HG03460 (cell line): ENCODE measurements at regions not wholly inside any gene's neighbourhood (a gene's known extent, or its start where the extent isn't known, plus 50 kb on each side); places are given as distances from the start of the nearest gene placed in this dataset.

Source experiments
- ATAC-seq: cut with Tn5 transposase; IDR thresholded peaks from one replicate; pipeline ENCODE4 v1.9.1; 2021; ENCODE audit not compliant: unreplicated experiment

DNA sequence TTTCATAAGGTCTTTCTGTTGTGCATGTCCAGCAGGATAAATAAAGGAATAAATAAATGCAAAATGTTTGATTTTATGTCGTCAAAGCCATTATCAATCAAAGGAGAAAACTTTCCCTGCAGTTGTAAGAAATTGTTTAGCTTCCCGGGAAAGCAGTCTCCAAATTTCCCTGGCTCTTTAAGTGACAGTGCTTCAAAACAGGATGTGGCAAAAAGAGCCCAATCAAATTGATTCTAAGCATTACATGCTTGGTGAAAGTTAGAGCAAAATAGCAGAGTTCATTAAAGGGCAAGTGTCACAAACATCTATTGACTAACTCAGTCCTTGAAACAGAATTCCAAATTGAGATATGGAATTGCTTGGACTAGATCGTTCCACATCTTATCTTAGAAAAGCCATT lies 704.1 kb downstream of the PRELID2 start:
- ATAC-seq = no peak

DNA sequence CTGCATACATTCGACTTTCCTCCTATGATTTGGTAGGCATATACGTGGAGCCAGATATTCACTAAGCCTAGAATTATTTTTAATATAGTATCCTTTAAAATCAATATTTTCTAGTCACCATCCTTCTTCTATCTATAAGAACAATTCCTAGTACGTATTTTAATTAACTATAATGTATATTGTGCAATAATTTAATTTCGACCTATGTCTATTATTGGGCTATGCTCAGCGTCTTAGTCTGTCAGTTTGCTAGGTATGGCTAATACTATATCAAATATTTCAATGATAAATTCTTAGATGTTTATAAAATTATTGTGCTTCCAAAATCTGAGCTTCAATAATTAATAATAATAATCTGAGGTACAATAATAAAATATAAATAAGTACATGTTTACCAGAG lies 705.3 kb downstream of the PRELID2 start:
- ATAC-seq = no peak

- no peak for ATAC-seq
Measured at GRCh38 chr5:145124806-145125205, 710.3 kb downstream of the PRELID2 start.

- no peak for ATAC-seq
Measured at GRCh38 chr5:145118611-145119010, 716.5 kb downstream of the PRELID2 start.

DNA sequence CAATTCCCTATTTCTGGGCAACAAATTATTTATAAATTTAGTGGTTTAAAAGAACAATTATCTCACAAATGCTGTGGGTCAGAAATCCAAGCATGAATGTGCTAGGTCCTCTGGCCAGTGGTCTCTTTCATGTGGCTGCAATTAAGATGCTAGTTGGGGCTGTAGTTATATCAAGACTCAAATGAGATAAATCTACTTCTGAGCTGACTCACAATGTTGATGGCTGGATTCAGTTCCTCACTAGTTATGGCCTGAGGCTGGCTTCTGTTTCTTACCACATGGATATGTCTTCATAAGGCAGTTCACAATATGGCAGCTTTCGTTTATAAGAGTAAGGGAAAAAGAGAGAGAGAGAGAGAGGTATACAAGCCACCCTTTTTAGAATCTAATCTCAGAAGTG lies 717.0 kb downstream of the PRELID2 start:
- no peak for ATAC-seq

DNA sequence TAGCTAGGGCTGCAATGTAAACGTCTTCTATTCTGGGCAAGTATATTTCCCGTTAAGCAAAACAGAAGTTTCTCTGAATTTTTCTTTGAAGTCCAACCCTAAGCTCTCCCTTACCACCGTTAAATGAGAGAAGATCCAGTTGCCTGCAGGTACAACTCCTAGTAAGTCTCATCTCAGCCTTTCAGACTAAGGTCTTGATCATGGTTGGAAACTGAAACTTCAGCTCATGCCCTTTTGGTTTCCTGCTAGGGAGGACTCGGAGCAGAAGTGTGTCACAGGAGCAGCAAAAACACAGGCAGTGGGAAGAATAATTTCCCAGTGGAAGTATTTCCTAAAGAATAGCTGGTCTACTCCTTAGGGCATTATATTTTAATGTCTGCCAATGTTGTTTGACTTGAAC lies 717.9 kb downstream of the PRELID2 start:
- ATAC-seq = no peak

- no peak for ATAC-seq
Measured at GRCh38 chr5:145111420-145111819, 723.7 kb downstream of the PRELID2 start.

GRCh38 chr5:145110834-145111233 lies 724.3 kb downstream of the PRELID2 start:
- ATAC-seq = no peak

DNA sequence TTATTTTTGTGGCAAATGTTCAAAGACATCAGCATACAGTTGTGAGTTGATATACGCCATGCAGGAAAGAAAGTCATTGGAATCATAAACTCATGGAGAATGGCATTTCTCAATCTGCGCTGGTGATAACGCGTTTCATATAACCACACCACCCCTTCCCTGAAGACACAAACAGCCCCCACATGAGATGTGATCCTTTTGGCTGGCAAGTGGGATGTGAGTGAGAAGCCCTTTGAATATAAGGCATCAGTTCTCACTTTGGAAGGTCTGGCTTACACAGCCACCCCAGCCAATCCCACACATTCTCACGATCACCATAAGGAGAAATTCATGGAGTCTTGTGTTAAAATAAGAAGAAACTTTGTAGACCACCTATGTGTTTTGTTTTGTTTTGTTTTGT lies 725.0 kb downstream of the PRELID2 start:
- ATAC-seq = no peak

- no peak for ATAC-seq
Measured at GRCh38 chr5:145105384-145105783, 729.8 kb downstream of the PRELID2 start.

- ATAC-seq = no peak
Measured at GRCh38 chr5:145104106-145104505, 731.0 kb downstream of the PRELID2 start.

GRCh38 chr5:145101246-145101645 lies 733.9 kb downstream of the PRELID2 start:
- ATAC-seq = no peak

GRCh38 chr5:145090115-145090514 lies 745.0 kb downstream of the PRELID2 start:
- no peak for ATAC-seq

DNA sequence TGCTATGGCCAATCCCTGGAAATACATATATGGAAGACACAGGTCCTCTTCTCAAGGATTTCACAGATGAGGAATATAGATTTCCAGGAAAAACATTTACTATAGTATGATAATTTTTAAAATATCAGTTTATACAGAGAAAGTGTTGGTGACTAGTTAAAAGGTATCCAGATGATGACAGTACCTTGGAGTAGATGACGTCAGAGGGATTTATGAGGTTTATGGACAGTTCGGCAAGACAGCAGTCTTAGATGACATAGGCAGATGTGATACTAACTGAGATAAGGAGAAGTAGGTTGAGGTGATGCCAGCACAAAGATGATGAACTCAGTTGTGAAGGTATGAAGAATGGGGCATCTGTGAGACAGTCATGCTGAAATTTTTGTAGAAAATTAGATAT lies 750.3 kb downstream of the PRELID2 start:
- ATAC-seq = no peak

DNA sequence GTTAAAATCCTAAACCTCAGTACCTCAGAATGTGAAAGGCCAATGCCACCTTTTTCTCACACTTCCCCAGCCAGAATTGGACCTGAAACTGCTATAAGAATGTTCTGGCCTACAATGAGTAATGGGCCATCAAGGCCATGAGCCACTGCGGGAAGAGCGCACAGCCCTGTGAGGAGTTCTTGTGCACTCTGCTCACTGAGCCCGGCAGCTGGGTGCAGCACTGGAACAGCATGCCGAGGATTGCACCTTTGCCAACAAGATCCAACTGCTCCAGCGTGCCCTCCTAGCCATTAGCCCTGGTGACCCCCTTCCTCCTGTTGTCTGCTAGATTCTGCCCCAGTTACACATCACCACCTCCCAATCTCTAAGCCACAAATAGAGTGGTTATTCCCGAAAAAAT lies 758.1 kb downstream of the PRELID2 start:
- ATAC-seq = no peak

DNA sequence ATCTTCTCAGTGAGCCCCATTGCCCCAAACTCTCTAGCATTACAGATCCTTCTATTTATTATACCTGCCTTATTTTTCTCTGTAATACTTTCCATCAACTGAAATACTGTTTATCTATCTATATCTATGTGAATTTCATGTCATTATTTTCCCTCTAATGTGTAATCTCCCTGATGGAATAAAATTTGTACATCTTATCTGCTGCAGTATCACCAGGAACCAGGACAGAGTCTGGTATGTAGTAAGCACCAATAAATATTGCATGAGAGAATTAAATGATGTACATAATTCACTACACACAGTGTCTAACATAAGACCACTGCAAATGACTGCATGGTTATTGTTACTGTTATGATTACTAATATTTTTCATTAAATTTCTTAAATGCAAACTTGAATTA lies 759.1 kb downstream of the PRELID2 start:
- ATAC-seq = no peak

DNA sequence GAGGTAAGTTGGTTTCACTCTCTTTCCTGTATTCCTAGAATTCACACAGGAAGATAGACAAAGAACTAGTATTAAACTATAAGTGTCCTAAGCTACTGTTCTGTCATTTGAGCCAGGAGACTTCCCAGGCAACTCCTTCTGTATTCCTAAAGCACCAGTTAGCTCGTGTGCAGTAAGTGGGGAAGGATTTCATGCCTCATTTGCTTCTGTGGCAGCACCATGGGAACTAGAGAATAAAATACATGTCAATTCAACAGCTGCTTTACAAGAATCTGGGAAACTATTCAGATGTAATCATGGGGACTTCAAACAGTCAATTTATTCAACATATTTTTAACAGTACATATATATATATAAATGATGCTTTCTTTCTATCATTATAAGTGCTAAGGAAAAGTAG lies 762.3 kb downstream of the PRELID2 start:
- no peak for ATAC-seq

- no peak for ATAC-seq
Measured at GRCh38 chr5:145068721-145069120, 766.4 kb downstream of the PRELID2 start.

GRCh38 chr5:145062280-145063062 lies 772.7 kb downstream of the PRELID2 start:
- ATAC-seq = no peak

DNA sequence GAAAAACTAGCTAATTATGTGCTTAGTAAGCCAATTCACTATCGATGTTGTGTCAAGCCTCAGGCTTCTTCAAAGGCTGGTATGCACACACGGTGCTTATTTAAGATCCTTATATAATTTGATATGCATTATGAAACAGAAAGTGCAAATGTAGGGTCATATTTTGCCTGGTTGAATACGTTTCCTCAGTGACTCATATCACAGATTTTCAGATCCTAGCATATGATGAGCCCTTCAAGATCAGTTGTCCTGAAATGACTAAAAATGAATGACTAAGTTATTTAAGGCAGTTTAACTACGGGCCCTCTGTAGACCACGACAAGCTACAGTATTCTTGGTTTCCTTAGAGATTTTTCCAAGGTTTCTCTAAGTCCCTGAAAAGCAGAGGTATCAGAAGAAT lies 778.3 kb downstream of the PRELID2 start:
- peak; percentile 96 for ATAC-seq

- ATAC-seq = no peak
Measured at GRCh38 chr5:145050181-145050580, 785.0 kb downstream of the PRELID2 start.

DNA sequence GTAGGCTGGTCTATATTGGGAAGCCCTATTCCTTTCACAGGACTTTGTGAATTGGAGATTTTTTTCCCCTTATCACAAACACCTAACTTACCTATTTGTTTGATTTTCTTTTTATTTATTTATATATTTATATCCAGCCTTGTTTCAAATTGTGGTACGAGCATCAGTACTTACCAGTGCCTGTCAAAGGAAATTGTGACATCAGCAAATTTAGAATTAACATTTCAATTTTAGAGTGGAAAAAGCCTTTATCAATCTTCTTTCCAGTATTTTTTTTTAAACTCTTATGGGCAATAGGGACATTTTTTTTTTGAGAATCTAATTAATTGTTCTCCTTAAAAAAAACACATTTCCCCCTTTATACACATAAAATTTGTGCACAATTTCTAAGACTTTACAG lies 790.2 kb downstream of the PRELID2 start:
- ATAC-seq = no peak

- ATAC-seq = no peak
Measured at GRCh38 chr5:145028626-145029025, 806.5 kb downstream of the PRELID2 start.
